GM12878 (cell line): ENCODE measurements at regions not wholly inside any gene's neighbourhood (a gene's known extent, or its start where the extent isn't known, plus 50 kb on each side); places are given as distances from the start of the nearest gene placed in this dataset.

Source experiments
- ATF7 ChIP-seq: fragments of 450-650 bp; IDR thresholded peaks from 2 replicates; pipeline ENCODE4 v1.6.1; 2016; ENCODE audit warnings: low read depth, mild to moderate bottlenecking
- CHD4 ChIP-seq: fragments of 200-600 bp; sonication (generic); IDR thresholded peaks from 2 replicates; pipeline ENCODE4 v1.6.1; 2016; ENCODE audit warnings: mild to moderate bottlenecking
- CTCF ChIP-seq, 3 experiments: IDR thresholded peaks in 2 of 3; conservative IDR thresholded peaks in 1 of 3; 2 replicates each; pipeline ENCODE4 v1.5.1; 2011; ENCODE audit warnings: low read depth in 3 of 3, low read length in 3 of 3, mild to moderate bottlenecking in 3 of 3, control low read depth in 2 of 3, moderate library complexity in 2 of 3, inconsistent platforms in 1 of 3, mixed read lengths in 1 of 3; ENCODE audit not compliant: control insufficient read depth in 2 of 3, insufficient read depth in 1 of 3; ENCODE audit errors: extremely low read depth in 1 of 3
- ELK1 ChIP-seq: IDR thresholded peaks from 2 replicates; pipeline ENCODE4 v1.6.1; 2012; ENCODE audit warnings: low read depth, low read length, improper control_type of control experiment
- EP300 ChIP-seq, 2 experiments: fragments of 150-350 bp in 1 of 2; IDR thresholded peaks; 2 replicates each; pipeline ENCODE4 v1.6.1; 2011 to 2012; ENCODE audit warnings: low read depth in 2 of 2, low read length in 2 of 2, borderline replicate concordance in 1 of 2, improper control_type of control experiment in 1 of 2, inconsistent platforms in 1 of 2; ENCODE audit not compliant: control insufficient read depth in 1 of 2
- ESRRA ChIP-seq: IDR thresholded peaks from 2 replicates; pipeline ENCODE4 v1.6.1; 2012; ENCODE audit warnings: mild to moderate bottlenecking, low read length, improper control_type of control experiment
- EZH2 ChIP-seq: IDR thresholded peaks from 2 replicates; pipeline ENCODE4 v1.6.1; 2012; ENCODE audit warnings: low read depth, mild to moderate bottlenecking, control low read depth, inconsistent platforms, low read length, borderline replicate concordance; ENCODE audit not compliant: control insufficient read depth
- IRF4 ChIP-seq: IDR thresholded peaks from 2 replicates; pipeline ENCODE4 v1.6.1; 2011; ENCODE audit warnings: low read depth, low read length
- MXI1 ChIP-seq: fragments of 150-350 bp; IDR thresholded peaks from 2 replicates; pipeline ENCODE4 v1.6.1; 2011; ENCODE audit warnings: low read depth, mild to moderate bottlenecking, inconsistent platforms, low read length, improper control_type of control experiment
- POLR2A ChIP-seq: IDR thresholded peaks from 2 replicates; pipeline ENCODE4 v1.6.1; 2011; ENCODE audit warnings: low read depth, mild to moderate bottlenecking, low read length
- POLR2AphosphoS5 ChIP-seq: IDR thresholded peaks from 2 replicates; pipeline ENCODE4 v1.6.1; 2011; ENCODE audit warnings: mild to moderate bottlenecking, low read length, inconsistent platforms
- SIX5 ChIP-seq: IDR thresholded peaks from 2 replicates; pipeline ENCODE4 v1.6.1; 2011; ENCODE audit warnings: mild to moderate bottlenecking, low read depth, low read length, moderate library complexity; ENCODE audit not compliant: severe bottlenecking
- USF2 ChIP-seq: IDR thresholded peaks from 2 replicates; pipeline ENCODE4 v1.6.1; 2011; ENCODE audit warnings: low read depth, low read length, improper control_type of control experiment, borderline replicate concordance

- TF ChIP-seq ESRRA, result no peak
- no peak for TF ChIP-seq CTCF (IDR thresholded peaks at IDR 0.05 in 2 of 3, conservative IDR thresholded peaks at IDR 0.05 in 1 of 3; ENCODE audit: control insufficient read depth in 2 of 3, extremely low read depth in 1 of 3, insufficient read depth in 1 of 3, low read depth in 3 of 3, low read length in 3 of 3)
- TF ChIP-seq EP300 (IDR thresholded peaks at IDR 0.05; ENCODE audit: borderline replicate concordance in 1 of 2, control insufficient read depth in 1 of 2, low read depth in 2 of 2, low read length in 2 of 2), result no peak
- no peak for TF ChIP-seq IRF4
- no peak for TF ChIP-seq POLR2AphosphoS5
- no peak for TF ChIP-seq CHD4
- TF ChIP-seq ELK1, result no peak
- TF ChIP-seq EZH2, result no peak
- TF ChIP-seq POLR2A, result no peak
- no peak for TF ChIP-seq USF2
- no peak for TF ChIP-seq ATF7
- no peak for TF ChIP-seq MXI1
- no peak for TF ChIP-seq SIX5
These were observed 158.3 kb upstream of the BMP4 start for GRCh38 chr14:54114941-54115340.
